Glutamatergic neuron (in vitro differentiated cells): ENCODE measurements at regions not wholly inside any gene's neighbourhood (a gene's known extent, or its start where the extent isn't known, plus 50 kb on each side); places are given as distances from the start of the nearest gene placed in this dataset.
A peak's percentile ranks its signal among the peaks of the same experiment; 100 is the strongest.

Experiments used
- DNase-seq: peaks from one replicate; pipeline ENCODE4 v3.0.0; 2022
- H3K27ac Mint-ChIP-seq: one replicate; pipeline ENCODE4 v1.8.0; 2020; ENCODE audit warnings: mild to moderate bottlenecking, mixed read lengths, inconsistent platforms; ENCODE audit not compliant: unreplicated experiment
- H3K27me3 Mint-ChIP-seq: one replicate; pipeline ENCODE4 v1.8.0; 2020; ENCODE audit warnings: mild to moderate bottlenecking, moderate library complexity, mixed read lengths, inconsistent platforms; ENCODE audit not compliant: unreplicated experiment
- H3K36me3 Mint-ChIP-seq: one replicate; pipeline ENCODE4 v1.8.0; 2020; ENCODE audit warnings: mild to moderate bottlenecking, mixed read lengths, inconsistent platforms; ENCODE audit not compliant: unreplicated experiment
- H3K4me1 Mint-ChIP-seq: one replicate; pipeline ENCODE4 v1.8.0; 2020; ENCODE audit warnings: mild to moderate bottlenecking, low read depth, mixed read lengths, inconsistent platforms; ENCODE audit not compliant: unreplicated experiment
- H3K4me3 Mint-ChIP-seq: one replicate; pipeline ENCODE4 v1.8.0; 2020; ENCODE audit warnings: mild to moderate bottlenecking, mixed read lengths, inconsistent platforms; ENCODE audit not compliant: unreplicated experiment
- H3K9me3 Mint-ChIP-seq: one replicate; pipeline ENCODE4 v1.8.0; 2020; ENCODE audit warnings: mild to moderate bottlenecking, moderate library complexity, mixed read lengths, inconsistent platforms; ENCODE audit not compliant: unreplicated experiment
- TF ChIP-seq, protein P1 (sequence below): fragments of 200-600 bp; sonication (generic); IDR thresholded peaks from one replicate; pipeline ENCODE4 v1.5.0; 2021; ENCODE audit not compliant: partially characterized antibody, unreplicated experiment

DNA sequence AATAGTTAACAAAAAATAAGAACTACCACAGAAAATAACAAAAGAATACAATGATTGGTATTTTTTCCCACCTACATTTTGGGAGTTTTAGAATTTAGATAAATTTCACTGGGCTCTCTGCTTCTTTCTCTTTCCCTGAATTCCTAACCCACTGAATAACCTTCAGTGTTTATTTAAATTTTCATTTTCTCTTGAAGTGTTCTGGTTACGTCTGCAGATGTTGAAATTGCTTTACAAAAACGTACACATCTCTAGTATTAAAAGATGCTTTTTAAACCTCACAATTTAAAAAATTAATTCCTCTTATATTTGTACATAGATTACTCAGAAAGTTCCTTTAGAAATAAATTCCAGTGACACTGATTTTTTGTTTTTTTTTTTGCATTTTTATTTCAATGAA, 158.7 kb upstream of the TUT7 start:
- Mint-ChIP-seq H3K36me3 (no peaks in the 10 kb centered on the region), H3K27ac (no peak overlapping the region), H3K4me1 (no peaks in the 10 kb centered on the region), H3K4me3 (no peak overlapping the region), H3K27me3 (no peaks in the 10 kb centered on the region), H3K9me3 (no peaks in the 10 kb centered on the region)
- DNase-seq, result no peak
- TF ChIP-seq, protein P1, sequence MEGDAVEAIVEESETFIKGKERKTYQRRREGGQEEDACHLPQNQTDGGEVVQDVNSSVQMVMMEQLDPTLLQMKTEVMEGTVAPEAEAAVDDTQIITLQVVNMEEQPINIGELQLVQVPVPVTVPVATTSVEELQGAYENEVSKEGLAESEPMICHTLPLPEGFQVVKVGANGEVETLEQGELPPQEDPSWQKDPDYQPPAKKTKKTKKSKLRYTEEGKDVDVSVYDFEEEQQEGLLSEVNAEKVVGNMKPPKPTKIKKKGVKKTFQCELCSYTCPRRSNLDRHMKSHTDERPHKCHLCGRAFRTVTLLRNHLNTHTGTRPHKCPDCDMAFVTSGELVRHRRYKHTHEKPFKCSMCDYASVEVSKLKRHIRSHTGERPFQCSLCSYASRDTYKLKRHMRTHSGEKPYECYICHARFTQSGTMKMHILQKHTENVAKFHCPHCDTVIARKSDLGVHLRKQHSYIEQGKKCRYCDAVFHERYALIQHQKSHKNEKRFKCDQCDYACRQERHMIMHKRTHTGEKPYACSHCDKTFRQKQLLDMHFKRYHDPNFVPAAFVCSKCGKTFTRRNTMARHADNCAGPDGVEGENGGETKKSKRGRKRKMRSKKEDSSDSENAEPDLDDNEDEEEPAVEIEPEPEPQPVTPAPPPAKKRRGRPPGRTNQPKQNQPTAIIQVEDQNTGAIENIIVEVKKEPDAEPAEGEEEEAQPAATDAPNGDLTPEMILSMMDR, result no peak

DNA sequence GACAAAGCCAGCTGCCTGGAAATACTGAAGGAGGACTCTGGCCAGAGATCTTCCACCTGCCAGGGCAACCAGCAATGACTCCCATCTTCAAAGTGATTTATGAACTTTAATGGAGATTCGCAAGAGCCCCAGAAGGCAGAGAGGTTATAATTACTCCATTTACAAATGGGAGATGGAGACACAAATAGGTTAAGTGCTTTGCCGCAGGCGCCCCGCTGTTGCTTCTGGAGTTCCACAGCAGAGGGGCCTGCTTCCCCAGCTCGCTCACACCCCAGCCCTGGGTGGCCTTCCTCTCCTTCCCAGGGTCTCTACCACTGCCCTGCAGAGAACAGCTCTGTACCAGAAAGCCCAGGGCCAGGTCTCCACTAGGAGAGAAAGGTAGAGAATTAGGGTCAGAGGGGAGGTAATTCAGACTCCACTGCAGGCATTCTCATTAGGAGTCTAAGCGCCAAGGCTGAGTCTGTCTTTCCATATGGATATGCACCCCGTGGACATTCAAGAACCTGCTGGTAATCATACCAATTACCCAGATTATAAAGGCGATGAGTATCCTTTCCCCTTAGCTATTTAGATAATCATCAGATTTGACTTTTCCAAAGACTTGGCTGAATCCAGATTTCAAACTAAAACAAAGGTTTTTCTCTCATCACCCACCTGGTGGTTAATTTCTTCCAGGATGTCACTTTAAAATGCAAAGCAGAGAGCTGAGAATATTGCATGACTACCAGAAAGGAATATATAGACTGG, 157.6 kb upstream of the TUT7 start:
- DNase-seq, result peak; percentile 38
- H3K9me3 Mint-ChIP-seq, result no peaks in the 10 kb centered on the region
- no peaks in the 10 kb centered on the region for H3K4me1 Mint-ChIP-seq
- TF ChIP-seq, protein P1, result no peak
- H3K27me3 Mint-ChIP-seq, result no peaks in the 10 kb centered on the region
- H3K36me3 Mint-ChIP-seq, result no peaks in the 10 kb centered on the region
- no peak overlapping the region for H3K4me3 Mint-ChIP-seq
- H3K27ac Mint-ChIP-seq, result no peak overlapping the region

DNA sequence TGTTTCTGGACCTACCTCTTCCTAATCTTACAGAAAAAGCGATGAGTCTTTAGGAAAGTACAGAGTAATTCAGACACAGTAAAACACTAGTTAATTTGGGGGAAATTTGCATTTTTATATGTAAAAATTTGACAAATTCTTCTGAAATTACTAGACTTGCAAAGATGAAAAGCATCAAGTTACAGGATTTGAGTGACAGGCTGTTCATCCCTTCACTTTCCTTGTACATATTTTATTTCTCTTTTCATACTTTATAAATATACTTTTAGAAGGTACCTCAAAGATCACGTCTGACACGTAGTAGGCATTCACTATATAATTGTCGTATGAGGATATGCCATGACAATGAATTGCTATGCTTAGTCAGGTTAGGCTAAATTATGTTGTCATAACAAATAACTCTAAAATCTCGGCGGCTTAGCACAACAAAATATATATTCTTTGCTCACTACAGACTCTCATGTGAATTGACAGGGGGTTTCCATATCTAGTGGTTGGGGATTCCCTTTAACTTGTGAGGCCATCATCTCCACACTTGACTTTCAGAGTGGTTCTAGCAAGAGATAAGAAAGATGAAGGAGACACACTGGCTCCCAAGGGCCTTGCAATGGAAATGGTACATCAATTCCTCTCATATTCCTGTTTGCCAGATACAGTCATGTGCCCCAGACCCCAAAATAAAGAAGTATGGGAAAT, 154.1 kb upstream of the TUT7 start:
- H3K27ac Mint-ChIP-seq, result no peak overlapping the region
- no peaks in the 10 kb centered on the region for H3K27me3 Mint-ChIP-seq
- no peak overlapping the region for H3K4me3 Mint-ChIP-seq
- TF ChIP-seq, protein P1, result no peak
- DNase-seq, result no peak
- H3K9me3 Mint-ChIP-seq, result no peaks in the 10 kb centered on the region
- H3K36me3 Mint-ChIP-seq, result no peaks in the 10 kb centered on the region
- H3K4me1 Mint-ChIP-seq, result no peaks in the 10 kb centered on the region

DNA sequence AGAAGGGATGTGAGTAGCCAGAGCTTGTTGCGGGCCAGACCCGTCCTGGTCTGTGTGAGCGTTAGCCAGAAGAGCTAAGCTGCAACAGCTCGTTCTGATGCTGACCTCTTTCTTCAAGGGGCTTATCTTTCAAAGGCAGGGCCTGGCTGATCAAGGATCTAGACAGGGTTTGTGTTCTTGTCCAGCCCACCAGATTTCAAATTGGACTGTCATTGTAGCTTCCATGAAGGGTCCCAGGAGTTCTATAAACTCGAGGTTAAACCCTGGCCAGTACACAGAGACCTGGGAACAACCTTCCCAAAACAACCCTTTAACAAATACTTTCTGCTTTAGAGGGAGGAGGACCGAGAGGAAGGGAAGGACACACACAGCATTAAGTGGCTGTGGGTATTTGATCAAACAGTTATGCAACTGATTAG, 153.0 kb upstream of the TUT7 start:
- no peak overlapping the region for H3K4me3 Mint-ChIP-seq
- no peaks in the 10 kb centered on the region for H3K27me3 Mint-ChIP-seq
- TF ChIP-seq, protein P1, result no peak
- H3K27ac Mint-ChIP-seq, result no peak overlapping the region
- no peaks in the 10 kb centered on the region for H3K4me1 Mint-ChIP-seq
- no peaks in the 10 kb centered on the region for H3K9me3 Mint-ChIP-seq
- H3K36me3 Mint-ChIP-seq, result no peaks in the 10 kb centered on the region
- DNase-seq, result no peak

- no peaks in the 10 kb centered on the region for H3K9me3 Mint-ChIP-seq
- no peak overlapping the region for H3K27ac Mint-ChIP-seq
- DNase-seq, result no peak
- H3K36me3 Mint-ChIP-seq, result no peaks in the 10 kb centered on the region
- H3K4me1 Mint-ChIP-seq, result no peaks in the 10 kb centered on the region
- no peaks in the 10 kb centered on the region for H3K27me3 Mint-ChIP-seq
- TF ChIP-seq, protein P1, result no peak
- H3K4me3 Mint-ChIP-seq, result no peak overlapping the region
Observed at GRCh38 chr9:86503942-86504341, 149.7 kb upstream of the TUT7 start.
